GM12878 (cell line): ENCODE measurements at regions not wholly inside any gene's neighbourhood (a gene's known extent, or its start where the extent isn't known, plus 50 kb on each side); places are given as distances from the start of the nearest gene placed in this dataset.
A peak's percentile ranks its signal among the peaks of the same experiment; 100 is the strongest.

ENCODE experiments used
- CBFB ChIP-seq: IDR thresholded peaks from 2 replicates; pipeline ENCODE4 v1.6.1; 2016; ENCODE audit warnings: antibody characterized with exemption, low read depth
- CBX3 ChIP-seq: fragments of 200-600 bp; sonication (generic); IDR thresholded peaks from 2 replicates; pipeline ENCODE4 v1.6.1; 2016; ENCODE audit warnings: low read depth, borderline replicate concordance
- E2F8 ChIP-seq: fragments of 450-650 bp; IDR thresholded peaks from 2 replicates; pipeline ENCODE4 v1.6.1; 2018; ENCODE audit warnings: mild to moderate bottlenecking, low read depth, moderate library complexity; ENCODE audit not compliant: partially characterized antibody
- EZH2 ChIP-seq: IDR thresholded peaks from 2 replicates; pipeline ENCODE4 v1.6.1; 2012; ENCODE audit warnings: low read depth, mild to moderate bottlenecking, control low read depth, inconsistent platforms, low read length, borderline replicate concordance; ENCODE audit not compliant: control insufficient read depth
- HDGF ChIP-seq: fragments of 450-650 bp; IDR thresholded peaks from 2 replicates; pipeline ENCODE4 v1.6.1; 2016; ENCODE audit warnings: antibody characterized with exemption
- IKZF1 ChIP-seq: fragments of 450-650 bp; conservative IDR thresholded peaks from 2 replicates; pipeline ENCODE4 v1.6.1; 2017; ENCODE audit warnings: antibody characterized with exemption, mild to moderate bottlenecking
- KLF5 ChIP-seq: fragments of 450-650 bp; IDR thresholded peaks from 2 replicates; pipeline ENCODE4 v1.6.1; 2014; ENCODE audit warnings: mild to moderate bottlenecking; ENCODE audit not compliant: partially characterized antibody
- MEF2B ChIP-seq: fragments of 450-650 bp; IDR thresholded peaks from 2 replicates; pipeline ENCODE4 v1.6.1; 2018; ENCODE audit warnings: mild to moderate bottlenecking, moderate library complexity; ENCODE audit not compliant: partially characterized antibody, poor library complexity, severe bottlenecking
- NBN ChIP-seq: fragments of 450-650 bp; IDR thresholded peaks from 2 replicates; pipeline ENCODE4 v1.6.1; 2016
- NR2C2 ChIP-seq: IDR thresholded peaks from 2 replicates; pipeline ENCODE4 v1.6.1; 2011; ENCODE audit warnings: borderline replicate concordance, low read depth; ENCODE audit not compliant: control insufficient read depth, insufficient read length
- PKNOX1 ChIP-seq: fragments of 450-650 bp; IDR thresholded peaks from 2 replicates; pipeline ENCODE4 v1.6.1; 2016; ENCODE audit warnings: mild to moderate bottlenecking
- RCOR1 ChIP-seq: conservative IDR thresholded peaks from 2 replicates; pipeline ENCODE4 v1.6.1; 2012; ENCODE audit warnings: low read depth, low read length, improper control_type of control experiment
- RELA ChIP-seq: fragments of 450-650 bp; IDR thresholded peaks from 2 replicates; pipeline ENCODE4 v1.8.0; 2014; ENCODE audit warnings: borderline replicate concordance; ENCODE audit not compliant: partially characterized antibody
- TCF7 ChIP-seq: IDR thresholded peaks from 2 replicates; pipeline ENCODE4 v1.6.1; 2014; ENCODE audit warnings: antibody characterized with exemption, borderline replicate concordance
- YY1 ChIP-seq: IDR thresholded peaks from 2 replicates; pipeline ENCODE4 v1.6.1; 2011; ENCODE audit warnings: low read depth, mild to moderate bottlenecking, low read length
- ZBTB40 ChIP-seq: fragments of 450-650 bp; IDR thresholded peaks from 2 replicates; pipeline ENCODE4 v1.6.1; 2016; ENCODE audit warnings: mild to moderate bottlenecking, moderate library complexity, borderline replicate concordance
- ZNF384 ChIP-seq: IDR thresholded peaks from 2 replicates; pipeline ENCODE4 v1.6.1; 2012; ENCODE audit warnings: low read depth, mild to moderate bottlenecking, low read length, improper control_type of control experiment, borderline replicate concordance
- TF ChIP-seq, protein P1 (sequence below): IDR thresholded peaks from 2 replicates; pipeline ENCODE4 v1.6.1; 2011; ENCODE audit warnings: borderline replicate concordance, low read depth, mild to moderate bottlenecking, moderate library complexity, low read length; ENCODE audit not compliant: insufficient read depth, poor library complexity, severe bottlenecking

DNA sequence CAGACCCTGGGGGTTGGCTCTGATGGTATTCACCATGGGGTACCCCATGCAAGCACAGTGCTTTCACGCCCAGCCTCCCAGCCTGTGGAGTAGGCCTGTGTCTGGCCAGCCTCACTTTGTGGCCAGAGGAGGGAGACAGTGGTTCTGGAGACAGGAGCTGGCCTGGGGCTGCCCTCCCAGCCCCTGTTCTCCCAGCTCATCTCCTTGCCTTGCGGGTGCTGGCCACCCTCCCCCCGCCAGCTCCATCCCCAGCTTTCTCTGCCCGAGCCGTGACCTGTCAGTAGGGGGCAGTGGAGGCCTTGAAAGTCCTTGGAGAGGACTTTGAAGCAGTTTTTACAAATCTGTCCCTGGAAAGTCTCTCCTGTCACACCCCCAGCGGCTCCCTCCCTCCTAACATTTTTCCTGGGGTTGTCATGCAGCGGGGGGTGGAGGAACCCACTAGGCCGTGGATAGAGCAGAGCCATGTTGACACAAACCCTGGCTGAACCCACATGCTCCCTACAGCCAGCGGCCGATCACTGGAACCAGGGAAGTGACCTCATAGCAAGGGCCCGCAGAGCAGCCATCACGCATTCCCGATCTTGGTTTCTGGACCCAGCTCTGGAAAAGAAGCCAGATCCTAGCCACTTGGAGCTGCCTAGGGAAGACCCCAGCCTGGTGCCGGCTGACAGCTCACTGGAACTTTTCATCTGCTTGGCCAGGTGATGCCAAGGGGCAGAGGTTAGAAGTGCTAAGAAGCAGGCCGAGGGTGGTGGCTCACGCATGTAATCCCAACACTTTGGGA, 289.4 kb downstream of the SEC14L1 start (continued):
- peak; percentile 68 for TF ChIP-seq YY1
- TF ChIP-seq NR2C2: no peak
- peak; percentile 49; the same call in 1 of the 2 replicates for TF ChIP-seq IKZF1
- no peak for TF ChIP-seq PKNOX1
- TF ChIP-seq MEF2B: no peak
- peak; percentile 14 for TF ChIP-seq KLF5
- TF ChIP-seq, protein P1, sequence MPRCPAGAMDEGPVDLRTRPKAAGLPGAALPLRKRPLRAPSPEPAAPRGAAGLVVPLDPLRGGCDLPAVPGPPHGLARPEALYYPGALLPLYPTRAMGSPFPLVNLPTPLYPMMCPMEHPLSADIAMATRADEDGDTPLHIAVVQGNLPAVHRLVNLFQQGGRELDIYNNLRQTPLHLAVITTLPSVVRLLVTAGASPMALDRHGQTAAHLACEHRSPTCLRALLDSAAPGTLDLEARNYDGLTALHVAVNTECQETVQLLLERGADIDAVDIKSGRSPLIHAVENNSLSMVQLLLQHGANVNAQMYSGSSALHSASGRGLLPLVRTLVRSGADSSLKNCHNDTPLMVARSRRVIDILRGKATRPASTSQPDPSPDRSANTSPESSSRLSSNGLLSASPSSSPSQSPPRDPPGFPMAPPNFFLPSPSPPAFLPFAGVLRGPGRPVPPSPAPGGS: no peak
- TF ChIP-seq NBN: no peak
- no peak for TF ChIP-seq CBX3
- no peak for TF ChIP-seq RCOR1
- peak; percentile 44 for TF ChIP-seq RELA
- no peak for TF ChIP-seq ZNF384
- no peak for TF ChIP-seq CBFB
- TF ChIP-seq ZBTB40: no peak
- TF ChIP-seq E2F8: no peak
- TF ChIP-seq EZH2: no peak
- TF ChIP-seq HDGF: 0 out of 2 replicates have a peak, but pooled peaks have one; percentile 33
- no peak for TF ChIP-seq TCF7
